Activated naive CD4-positive, alpha-beta T cell (primary cell): ENCODE measurements at regions not wholly inside any gene's neighbourhood (a gene's known extent, or its start where the extent isn't known, plus 50 kb on each side); places are given as distances from the start of the nearest gene placed in this dataset.

Experiments
- DNase-seq, 4 experiments: peaks; one replicate each; lab custom pipeline; 2025; lab: John Stamatoyannopoulos, UW

DNA sequence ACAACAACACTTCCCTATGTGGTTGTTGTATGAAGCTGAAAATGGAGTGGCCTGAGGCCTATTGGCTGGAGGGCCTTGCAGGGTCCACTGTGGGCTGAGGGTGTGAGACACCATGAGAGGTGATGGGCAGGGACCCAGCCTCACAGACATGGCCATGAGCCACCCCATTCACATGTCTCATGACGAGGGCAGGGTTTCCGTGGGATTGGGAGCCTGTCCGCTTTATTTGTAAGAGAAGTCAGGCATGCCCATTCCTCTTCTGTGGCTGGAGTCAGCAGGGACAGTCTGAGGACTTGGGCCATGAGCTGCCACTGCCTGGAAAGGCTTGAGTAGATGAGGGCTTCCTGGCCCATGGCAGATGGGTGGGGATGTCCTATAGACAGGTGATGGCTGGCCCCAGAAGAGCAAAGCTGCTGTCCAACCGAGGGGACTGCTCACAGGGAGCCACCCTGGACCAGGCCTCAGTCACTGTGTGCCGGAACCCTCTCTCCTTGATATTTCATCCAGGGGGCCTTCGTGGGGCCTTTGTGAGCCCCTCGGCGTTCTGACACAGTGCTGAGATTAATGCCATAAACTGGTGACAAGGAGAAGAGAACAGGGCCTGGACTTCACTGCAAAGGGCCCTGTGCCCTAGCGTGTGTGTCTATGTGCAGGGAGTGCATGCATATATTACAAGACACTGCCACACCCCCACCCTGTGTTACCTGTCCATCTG, 971.9 kb downstream of the BRD1 start:
- no peak for DNase-seq

DNA sequence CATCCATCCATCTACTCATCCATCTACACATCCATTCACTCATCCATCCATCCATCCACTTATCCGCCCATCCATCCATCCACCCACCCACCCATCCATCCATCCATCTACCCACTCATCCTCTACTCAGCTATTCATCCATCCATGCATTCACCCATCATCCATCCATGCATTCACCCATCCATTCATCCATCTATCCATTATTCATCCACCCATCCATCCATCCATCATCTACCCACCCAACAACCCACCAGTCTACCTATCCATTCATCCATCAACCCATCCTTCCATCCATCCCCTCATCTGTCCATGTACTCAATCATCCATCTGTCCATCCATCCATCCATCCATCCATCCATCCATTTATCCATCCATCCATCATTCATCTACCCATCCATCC, 972.7 kb downstream of the BRD1 start:
- no peak for DNase-seq

DNA sequence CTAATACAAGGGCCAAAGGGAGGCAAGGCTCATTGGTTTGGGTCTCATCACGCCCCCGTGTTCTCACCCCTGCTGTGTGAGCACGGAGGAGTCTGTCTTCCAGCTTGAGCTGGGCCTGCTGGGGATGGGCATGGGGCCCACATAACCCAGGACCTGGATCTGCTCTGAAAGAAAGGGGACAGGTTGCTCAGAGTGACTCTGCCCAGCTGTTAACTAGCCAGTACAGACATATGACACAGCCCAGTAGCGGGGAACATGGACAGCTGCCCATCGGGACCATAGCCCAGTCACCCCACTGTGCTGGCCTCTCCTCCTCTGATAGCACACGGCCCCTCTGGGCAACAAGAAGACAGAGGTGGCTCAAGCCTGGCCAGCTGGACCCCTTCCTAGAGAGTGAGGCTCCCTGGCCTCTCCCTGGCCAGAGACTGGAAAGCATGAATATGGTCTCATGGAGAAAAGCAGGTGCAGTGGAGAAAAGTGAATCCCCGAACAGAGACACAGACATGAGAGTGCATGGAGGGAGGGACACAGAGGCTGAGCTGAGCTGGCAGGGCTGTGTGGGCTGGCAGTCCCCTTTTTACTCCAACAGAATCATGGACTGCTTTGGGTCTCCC, 973.9 kb downstream of the BRD1 start:
- DNase-seq = no peak

DNA sequence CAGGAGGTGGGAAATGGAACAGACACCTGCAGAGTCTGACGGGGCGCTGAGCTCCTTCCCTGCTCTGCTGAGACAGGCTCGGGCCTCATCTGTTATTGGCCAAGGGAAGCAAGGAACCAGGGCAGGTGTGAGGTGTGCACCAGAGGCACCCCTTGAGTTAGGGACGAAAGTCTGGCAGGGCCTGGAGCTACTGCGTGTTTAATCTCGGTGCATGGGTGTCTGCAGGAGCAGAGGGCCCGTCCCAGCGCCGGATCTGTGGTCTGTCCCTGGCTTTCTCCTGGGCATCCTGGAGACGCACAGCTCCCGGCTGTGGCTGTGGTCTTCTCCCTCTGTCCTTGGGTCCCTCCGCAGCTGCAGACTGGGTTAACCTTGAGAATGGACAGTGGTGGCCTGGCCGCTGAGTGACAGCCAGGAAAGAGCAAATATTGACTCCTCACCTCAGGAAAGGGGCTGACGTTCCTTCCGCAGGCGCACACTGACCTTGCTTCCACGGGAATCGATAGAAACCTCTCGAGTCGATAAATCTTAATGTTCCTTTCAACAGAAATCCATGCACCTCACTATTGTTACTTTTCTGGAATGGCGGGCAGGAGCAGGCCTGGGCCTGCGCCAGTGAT, 975.6 kb downstream of the BRD1 start:
- no peak for DNase-seq

DNA sequence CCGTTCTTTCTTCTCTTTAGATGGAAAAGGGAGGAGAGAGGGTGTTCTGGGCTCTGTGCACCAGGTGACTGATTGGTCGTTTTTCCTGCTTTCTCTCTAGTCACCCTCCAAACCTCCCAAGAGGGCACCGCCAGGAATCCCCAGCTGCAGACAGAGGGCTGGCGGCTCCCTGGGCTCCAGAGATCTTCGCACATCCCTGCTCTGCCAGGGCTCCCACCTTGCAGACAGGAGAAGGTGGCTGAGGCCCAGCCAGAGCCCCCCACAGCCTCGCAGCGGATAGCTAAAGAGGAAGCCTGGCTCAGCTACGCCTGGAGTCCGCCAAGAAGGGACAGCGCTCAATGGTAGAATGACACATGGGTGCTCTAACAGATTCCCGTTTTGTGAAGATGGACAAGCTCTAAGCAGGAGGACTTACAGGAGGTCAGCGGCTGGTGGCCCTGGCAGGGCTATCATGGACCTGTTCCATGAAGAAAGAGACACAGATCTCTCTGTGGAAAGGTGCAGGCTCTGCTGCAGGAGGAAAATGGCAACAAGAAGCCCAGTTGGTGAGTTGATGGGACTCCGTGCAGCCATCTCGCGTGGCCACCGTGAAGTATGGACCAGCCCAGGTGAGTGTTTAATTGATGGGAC, 976.9 kb downstream of the BRD1 start:
- DNase-seq = no peak

DNA sequence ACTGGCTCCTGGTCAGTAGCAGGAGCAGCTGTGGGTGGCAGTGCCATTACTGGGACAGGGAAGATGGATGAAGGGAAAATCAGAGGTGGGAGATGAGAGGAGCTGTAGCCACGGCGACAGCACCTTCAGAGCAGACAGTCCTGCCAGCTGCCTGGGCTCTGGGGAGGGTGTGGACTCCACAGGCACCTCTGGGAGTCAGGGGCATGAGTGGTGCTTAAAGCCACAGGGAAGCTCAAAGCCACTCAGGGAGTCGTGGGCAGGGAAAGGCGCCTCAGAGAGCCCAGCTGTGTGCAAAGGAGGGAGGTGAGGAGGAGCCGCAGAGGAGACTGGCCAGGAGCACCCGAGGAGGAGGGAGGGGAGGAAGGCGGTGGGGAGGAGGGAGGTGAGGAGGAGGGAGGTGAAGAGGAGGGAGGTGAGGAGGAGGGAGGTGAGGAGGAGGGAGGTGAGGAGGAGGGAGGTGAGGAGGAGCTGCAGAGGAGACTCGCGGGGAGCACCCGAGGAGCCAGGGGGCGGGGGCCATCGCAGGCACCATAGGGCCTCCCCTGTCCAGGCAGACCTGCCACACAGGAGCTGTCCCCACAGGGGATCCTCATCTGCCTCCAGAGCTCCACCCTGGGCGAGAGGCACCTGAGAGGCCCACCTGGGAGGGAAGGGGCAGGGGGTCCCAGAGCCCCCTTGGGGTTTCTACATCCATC, 977.6 kb downstream of the BRD1 start:
- no peak for DNase-seq

DNA sequence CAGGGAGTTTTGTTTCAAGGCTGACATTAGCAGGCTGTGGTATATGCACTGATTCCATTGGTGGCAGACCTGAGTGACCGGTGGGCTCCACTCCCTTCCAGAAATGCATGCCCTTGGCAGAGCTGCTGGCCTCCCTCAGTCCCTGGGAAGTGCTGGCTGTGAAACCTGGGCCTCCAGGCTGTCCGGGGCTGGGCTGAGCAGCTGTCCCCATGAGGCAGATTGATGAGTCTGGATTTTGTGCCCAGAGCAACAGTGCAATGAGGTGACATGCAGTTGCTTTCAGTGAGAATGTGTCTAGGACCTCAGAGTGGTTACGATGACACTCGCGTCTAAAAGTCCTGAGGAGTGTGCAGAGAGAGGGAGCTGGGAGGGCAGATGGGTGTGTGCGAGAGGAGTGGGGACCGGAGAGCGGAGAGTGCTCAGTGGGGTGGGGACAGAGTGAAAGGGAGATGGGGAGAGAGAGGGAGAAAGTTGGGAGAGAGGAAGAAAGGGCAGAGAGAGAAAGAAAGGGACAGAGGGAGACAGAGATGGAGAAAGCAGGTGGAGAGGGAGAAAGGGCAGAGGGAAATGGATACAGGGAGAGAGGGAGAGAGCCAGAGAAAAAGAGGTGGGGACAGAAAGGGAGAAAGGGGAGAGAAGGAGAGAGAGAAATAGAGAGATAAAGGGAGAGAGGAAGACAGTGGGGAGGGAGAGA, 978.3 kb downstream of the BRD1 start:
- DNase-seq = no peak

DNA sequence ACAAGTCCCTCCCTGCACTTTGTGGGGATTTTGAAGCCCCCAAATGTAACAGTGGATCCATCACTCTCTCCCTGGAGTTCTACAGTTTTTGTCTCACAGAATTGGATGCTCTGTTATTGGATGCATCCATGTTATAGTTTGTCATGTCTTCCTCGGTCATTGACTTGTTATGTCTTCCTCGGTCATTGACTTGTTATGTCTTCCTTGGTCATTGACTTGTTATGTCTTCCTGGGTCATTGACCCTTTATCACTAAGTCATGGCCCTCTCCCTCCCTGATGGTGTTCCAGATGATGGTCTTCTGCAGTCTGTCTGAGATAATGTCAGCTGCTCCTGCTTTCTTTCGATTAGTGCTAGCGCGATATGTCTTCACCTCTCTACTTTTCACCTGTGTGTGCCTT, 981.5 kb downstream of the BRD1 start:
- no peak for DNase-seq

DNA sequence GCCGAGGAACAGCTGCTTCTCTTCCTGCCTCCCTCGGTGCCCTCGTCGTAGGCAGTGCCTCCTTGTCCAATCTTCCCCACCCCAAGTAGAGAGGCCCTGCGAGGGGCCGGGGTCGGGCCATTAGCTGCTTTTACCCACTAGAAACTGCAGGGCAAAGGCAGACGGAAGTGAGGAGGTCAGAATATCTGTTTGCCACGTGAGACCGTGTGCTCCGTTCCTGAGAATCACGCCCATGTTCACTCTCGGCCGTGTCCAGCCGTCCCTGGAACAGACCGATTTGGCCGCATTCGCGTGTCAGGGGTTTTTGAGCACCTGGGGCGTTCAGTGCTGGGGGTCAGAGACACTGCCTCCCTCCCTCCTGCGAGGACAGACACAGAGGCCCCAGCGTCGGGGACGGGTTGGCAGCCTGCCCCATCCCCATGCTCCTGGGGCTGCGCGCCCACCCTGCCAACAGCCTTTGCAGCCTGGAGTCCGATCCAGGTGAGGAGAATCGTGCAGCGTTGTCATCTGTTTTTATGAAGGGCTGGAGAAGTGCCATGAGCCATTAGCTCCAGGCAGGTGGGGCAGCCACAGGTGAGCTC, 982.2 kb downstream of the BRD1 start:
- DNase-seq = no peak

DNA sequence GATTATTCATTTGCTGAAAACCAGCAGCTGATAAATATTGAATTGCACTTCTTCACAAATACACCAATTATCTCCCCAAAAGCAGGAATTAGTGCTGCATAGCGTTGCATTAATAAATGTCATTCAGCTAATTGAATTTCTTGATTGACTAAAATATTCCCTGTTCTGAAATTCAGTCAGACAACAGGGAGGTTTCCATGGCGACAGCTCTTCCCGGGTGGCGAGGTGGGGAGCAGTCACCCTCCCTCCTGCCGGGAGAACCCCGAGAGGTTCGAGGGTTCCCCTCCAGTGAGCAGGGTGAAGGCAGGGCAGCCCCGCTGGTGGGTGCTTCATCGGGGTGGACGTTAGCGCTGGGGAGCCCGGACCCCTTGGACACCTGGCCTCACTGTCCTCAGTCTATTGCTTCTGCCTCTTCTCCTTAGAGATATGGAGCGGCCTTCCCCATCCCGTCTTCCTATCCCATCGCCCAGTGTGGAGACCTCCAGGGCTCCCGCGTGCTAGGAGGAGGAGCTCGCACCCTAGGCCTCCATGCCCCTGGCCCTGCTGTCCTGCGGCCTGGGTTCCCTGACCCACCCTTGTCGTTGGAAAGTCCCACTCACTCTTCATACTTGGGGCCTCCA, 983.5 kb downstream of the BRD1 start:
- no peak for DNase-seq

DNA sequence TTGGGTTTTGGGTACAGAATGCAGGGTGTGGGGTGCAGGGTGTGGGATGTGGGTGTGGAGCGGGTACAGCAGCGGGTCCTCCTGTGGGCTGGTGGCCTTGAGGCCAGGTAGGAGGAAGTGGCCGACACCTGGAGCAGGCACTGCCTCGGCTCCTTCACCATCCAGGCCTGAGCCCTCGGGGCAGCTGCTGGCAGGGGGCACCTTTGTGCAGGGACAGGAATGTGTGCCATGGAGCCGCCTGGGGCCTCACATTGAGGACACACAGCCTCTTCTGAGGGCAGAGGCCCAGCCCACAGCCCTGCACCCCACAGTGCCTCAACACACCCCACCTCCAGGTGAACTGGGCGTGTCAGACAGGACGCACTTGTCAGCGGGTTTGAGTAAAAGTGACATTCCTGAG, 984.0 kb downstream of the BRD1 start:
- no peak for DNase-seq

DNA sequence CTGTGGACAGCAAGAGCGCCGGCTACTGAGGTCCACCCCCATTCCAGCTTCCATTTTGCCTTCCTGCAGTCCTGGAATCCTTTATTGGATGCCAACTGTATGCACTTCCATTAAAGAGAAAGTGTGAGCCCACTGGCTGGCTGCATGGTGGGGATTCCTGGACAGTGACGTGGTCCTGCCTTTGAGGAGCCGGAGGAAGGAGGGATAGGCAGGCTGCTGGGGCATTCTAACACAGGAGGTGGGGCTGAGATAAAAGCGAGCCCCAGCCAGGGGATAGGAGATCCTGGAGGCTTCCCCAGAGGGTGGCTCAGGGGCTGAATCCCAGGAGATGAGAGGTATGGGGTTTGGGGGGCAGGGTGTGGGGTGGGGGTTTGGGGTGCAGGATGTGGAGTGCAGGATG, 984.7 kb downstream of the BRD1 start:
- no peak for DNase-seq

DNA sequence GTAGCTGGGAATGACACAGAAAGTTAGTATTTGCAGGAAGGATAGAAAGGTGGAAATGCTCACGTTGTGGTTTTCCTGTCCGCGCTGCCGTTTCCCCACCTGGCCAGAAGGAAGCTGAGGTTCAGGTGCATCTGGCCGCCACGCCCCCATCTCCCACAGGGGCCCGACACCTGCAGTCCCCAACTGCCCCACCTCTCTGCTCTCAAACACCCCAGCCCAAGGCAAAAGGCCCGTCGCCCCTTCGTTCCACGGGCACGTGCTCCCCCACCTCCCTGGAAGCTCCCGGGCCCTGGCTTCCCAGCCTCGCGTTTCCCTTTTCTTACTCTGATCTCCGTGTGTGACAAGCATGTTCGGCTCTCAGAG, 985.1 kb downstream of the BRD1 start:
- DNase-seq = no peak

DNA sequence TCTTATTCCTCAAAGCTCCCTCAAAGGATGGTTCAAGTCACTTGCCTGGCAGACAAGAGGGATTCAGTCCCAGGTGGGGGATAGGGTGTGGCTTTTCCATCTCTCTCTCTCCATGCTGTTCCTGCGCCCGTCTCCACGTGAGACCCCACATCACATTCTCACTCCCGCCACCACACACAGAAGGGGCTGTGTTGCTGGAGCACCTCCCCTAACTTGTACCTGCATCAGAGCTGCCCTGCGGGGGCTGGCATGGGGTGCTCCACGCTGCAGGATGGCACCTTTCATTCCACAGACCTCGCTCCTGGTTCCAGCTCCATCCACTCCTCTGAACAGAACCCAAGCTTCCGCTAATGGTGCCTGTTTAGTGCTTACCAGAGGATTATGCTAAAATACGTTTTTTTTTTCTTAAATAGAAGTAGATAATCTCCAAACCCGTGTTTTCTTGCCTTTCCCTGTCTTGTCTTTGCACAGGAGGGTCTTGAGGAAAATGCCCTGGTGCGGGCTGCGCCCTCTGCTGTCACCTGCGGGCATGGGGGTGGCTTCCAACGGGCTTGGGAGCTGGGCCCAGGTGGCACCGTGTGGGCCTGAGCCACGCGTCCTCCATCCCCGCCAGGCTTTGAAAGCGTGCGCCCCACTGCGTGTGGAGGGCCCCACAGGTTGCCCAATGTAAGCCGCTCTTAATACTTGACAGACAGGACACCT, 985.6 kb downstream of the BRD1 start:
- no peak for DNase-seq

DNA sequence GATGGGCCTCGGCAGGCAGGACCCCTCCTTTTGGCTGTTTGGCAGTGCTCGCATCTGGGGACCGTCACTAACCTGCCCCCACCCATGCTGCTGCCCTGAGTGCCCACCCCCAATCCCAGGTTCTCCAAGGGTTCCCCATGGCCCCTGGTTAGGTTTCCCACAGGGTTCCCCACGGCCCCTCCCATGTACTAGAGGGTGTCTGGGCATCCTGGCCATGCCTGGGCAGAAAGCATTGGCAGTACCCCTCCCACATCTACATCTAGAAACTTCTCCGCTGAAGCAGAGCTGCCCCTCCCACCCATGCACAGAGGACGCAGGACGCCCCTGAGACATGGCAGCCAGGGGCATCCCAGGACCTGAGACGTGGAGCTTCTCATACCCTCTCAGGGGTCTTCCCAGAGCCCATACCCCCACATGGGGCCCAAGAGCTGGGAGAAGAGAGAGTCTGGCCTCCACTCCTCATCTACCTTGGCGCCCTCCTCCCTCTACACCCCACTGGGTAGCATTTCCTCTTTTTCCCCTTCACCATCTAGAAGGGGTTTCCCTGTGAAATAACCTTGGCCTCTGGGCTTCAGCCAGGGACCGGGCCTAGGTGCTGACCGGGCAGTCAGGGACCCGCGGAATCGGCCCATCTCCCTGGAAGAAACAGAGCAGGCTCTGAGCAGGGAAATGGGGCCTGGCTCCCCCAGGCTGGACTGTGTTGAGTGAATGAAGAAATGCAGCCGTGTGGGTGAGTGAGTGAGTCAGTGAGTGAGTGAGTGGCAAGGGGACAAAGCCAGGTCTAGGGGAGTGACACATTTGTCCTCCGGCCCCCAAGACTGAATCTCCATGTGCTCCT, 987.3 kb downstream of the BRD1 start:
- no peak for DNase-seq

DNA sequence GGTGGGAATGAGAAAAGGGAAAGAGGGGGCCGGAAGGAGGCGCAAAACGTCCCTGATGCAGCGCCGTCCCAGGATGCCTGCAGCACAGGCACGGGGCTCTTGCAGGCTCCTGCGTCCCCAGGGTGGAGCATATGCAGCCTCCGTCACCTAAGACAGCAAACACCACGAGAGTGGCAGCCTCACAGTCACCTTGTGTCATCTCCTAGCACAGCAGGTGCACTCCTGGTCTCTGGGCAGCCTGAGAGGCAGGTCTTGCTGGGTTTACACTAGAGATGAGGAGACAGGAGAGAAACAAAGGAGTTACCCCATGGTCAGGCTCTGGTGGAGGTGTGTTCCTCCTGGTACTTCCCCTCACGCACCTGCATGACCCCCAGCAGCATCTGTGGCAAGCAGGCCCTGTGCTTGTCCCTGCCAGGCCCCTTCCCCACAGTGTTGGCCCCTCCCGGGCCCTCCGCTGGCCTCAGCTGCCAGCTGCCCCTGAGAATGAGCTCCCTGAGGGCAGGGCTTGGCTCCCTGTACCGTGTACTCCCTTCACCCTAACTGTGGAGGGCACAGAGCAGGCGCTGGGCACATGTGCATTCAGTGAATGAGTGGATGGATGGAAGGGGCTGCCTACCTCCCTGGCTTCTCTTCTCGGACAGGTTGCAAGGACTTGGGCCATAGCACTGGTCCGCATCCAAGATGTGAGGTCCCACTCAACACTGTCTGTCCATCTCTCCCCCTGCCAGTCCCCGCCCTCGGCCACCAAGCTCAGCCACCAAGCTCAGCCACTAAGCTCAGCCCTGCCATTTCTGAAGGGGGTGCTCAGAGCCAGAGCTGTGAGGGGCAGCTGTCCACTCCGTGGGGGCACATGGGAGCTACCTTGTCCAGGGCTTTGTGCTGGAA, 988.6 kb downstream of the BRD1 start:
- no peak for DNase-seq

DNA sequence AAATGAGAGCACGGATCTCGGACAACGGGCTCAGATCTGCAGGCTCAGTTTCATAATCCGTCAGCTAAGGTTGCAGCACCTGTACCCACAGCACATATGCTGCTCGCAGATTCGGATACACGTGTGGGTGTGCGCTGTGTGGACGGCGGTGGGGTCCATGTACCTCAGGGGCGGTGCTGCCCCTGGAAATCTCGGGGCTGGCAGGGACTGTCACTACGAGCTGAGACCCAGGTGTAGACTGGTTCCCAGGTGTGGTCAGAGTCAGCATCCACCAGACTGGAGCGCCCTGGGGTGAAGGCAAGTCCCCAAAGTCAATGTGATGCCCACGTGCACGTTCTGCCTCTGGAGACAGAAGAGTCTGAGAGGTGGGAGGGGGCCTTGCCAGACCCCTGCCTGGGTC, 989.3 kb downstream of the BRD1 start:
- DNase-seq = no peak

DNA sequence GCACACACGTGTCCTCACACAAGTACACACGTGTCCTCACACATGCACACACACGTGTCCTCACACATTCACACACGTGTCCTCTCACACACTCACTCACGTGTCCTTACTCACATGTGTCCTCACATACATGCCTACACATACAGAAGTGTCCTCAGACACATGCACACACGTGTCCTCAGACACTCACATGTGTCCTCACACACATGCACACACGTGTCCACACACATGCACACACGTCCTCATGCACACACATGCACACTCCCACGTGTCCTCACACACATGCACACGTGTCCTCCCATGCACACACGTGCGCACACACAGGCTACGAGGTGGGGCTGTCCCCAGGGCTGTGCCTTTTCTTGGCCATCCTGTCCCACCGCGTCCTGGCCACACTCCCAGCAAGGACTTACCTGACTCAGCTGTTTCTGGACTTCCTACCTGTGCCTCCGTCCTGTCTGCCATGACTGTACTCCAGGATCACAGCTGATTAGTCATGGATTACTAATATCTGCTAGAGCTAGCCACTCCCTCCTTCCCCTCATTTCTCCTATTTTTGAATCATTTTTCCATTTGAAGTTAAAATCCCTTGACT, 990.2 kb downstream of the BRD1 start:
- no peak for DNase-seq
